Astrocyte (in vitro differentiated cells and primary cell): ENCODE measurements at regions not wholly inside any gene's neighbourhood (a gene's known extent, or its start where the extent isn't known, plus 50 kb on each side); places are given as distances from the start of the nearest gene placed in this dataset.

Experiments used
- CTCF ChIP-seq: IDR thresholded peaks from 2 replicates; pipeline ENCODE4 v1.5.1; 2011; ENCODE audit warnings: low read depth, mild to moderate bottlenecking, inconsistent platforms, low read length, moderate library complexity; ENCODE audit not compliant: insufficient read depth
- EZH2 ChIP-seq: IDR thresholded peaks from 2 replicates; pipeline ENCODE4 v1.6.1; 2012; ENCODE audit warnings: mild to moderate bottlenecking, low read length, inconsistent platforms; ENCODE audit not compliant: insufficient read depth

GRCh38 chr20:50415516-50416268, 94.5 kb upstream of the PTPN1 start:
- TF ChIP-seq CTCF: no peak
- TF ChIP-seq EZH2: no peak
